RWPE1 (cell line): ENCODE measurements at regions not wholly inside any gene's neighbourhood (a gene's known extent, or its start where the extent isn't known, plus 50 kb on each side); places are given as distances from the start of the nearest gene placed in this dataset.

Experiments used
- CTCF ChIA-PET: fragments of 350-600 bp; sonication (Branson Sonifier 250); formaldehyde crosslinking; extraction: SDS; loops from one replicate; lab custom pipeline; 2021; lab: Yijun Ruan, JAX
- POLR2A ChIA-PET: fragments of 400-600 bp; formaldehyde crosslinking; extraction: SDS; loops from one replicate; lab custom pipeline; 2020; ENCODE audit warnings: antibody characterized with exemption; ENCODE audit not compliant: low non-redundant PET; lab: Yijun Ruan, JAX
- DNase-seq: peaks from one replicate; pipeline ENCODE4 v3.0.0; 2012; ENCODE audit warnings: low spot score
- H3K27ac ChIP-seq: fragments of 450-650 bp; 2 replicates; pipeline ENCODE4 v1.5.1; 2017
- TF ChIP-seq, protein P1 (sequence below): fragments of 450-650 bp; conservative IDR thresholded peaks from 2 replicates; pipeline ENCODE4 v1.5.1; 2017; ENCODE audit warnings: low read depth, mild to moderate bottlenecking

DNA sequence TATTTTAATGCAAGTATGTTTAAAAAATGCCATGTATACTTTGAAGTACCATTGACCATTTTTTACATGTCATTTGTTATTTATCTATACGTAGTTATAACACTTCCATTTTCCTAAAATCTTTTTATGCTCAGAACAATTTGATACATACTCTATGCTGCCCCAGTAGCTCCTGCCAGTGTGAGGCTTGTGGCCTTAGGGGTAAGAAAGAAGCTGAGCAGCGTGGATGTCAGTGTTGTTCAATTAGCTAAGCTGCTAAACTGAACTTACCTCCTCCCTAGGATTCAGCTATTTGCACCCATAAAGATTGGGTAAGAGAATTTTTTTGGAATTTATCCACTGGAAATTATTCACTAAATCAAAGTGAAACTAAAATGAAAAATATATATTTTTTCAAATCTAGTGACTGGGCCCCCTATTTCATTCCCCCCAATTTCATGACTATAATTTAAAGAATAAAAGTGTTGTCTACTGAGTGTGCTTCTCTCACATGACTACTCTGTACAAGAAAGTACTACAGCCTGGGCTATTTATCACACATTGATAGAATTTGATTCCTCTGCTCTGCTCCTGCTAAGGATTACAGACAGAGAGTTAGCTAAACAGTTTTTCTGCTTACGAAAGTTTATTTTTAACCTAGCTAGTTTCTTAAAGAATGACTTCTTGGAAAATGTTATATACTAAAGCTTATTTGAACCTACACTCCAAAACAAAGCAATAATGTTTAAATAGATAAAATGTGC, 1030.3 kb upstream of the ADGRL4 start:
- POLR2A ChIA-PET = no interaction called here
- CTCF ChIA-PET = no interaction called here
- DNase-seq = no peak
- TF ChIP-seq, protein P1, sequence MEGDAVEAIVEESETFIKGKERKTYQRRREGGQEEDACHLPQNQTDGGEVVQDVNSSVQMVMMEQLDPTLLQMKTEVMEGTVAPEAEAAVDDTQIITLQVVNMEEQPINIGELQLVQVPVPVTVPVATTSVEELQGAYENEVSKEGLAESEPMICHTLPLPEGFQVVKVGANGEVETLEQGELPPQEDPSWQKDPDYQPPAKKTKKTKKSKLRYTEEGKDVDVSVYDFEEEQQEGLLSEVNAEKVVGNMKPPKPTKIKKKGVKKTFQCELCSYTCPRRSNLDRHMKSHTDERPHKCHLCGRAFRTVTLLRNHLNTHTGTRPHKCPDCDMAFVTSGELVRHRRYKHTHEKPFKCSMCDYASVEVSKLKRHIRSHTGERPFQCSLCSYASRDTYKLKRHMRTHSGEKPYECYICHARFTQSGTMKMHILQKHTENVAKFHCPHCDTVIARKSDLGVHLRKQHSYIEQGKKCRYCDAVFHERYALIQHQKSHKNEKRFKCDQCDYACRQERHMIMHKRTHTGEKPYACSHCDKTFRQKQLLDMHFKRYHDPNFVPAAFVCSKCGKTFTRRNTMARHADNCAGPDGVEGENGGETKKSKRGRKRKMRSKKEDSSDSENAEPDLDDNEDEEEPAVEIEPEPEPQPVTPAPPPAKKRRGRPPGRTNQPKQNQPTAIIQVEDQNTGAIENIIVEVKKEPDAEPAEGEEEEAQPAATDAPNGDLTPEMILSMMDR = no peak
- no peak overlapping the region for H3K27ac ChIP-seq

DNA sequence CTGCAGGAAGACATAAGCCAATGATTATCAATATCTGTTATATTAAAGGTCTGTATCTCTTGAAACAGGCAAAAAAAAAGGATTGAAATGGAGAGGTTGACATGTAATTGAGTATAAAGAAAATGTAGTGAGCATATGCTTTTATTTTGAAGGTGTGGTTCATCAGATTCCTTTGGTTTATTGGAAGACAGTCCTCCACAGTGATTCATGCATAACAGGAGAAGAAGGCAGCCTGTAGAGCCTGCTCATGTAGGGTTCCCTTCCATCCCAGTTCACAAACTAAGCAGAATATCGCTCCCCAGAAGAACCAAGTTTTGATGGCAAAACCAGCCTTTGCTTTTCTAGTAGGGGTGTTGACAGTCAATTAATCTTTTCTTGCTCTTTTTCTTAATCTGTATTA, 1016.8 kb upstream of the ADGRL4 start:
- DNase-seq = no peak
- ChIA-PET POLR2A (no interaction called here), CTCF (no interaction called here)
- no peak overlapping the region for H3K27ac ChIP-seq
- TF ChIP-seq, protein P1 = no peak

DNA sequence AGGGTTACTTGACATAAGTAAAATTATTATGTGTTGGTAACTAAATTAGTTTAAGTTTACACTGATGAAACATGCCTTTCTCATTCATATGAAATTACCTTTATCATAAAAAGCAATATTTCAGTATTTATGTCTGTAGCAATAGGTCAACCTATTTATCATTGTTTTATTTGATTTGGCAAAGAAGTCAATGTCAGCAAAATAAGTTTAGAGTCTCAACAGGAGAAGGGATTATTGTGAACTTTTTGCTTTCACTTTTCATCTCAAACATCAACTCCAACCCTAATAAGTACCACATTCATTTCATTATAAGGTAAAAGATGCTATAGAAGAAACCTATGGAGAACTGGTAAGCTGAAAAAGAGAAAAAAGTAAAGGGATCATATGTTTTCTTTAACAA, 1015.4 kb upstream of the ADGRL4 start:
- no peak overlapping the region for H3K27ac ChIP-seq
- TF ChIP-seq, protein P1 = no peak
- CTCF ChIA-PET = no interaction called here
- POLR2A ChIA-PET = no interaction called here
- DNase-seq = no peak

DNA sequence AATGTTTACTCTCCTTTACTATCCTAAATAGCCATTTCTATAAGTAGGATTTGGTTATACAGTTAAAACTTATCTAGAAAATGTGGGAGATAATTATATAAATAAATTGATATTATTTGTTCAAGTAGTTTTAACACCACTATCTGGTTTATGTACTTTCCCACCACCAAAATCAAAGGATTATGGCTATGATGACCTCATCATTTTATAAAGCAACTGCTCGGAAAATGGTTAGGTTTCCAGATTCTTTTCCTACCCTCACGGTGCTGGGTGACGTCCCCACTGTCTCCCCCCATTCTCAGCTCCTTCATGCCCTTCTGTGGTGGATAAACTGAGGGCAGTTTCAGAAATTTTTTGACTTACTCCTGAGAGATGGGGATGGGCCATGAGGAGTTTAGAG, 1011.8 kb upstream of the ADGRL4 start:
- CTCF ChIA-PET = no interaction called here

DNA sequence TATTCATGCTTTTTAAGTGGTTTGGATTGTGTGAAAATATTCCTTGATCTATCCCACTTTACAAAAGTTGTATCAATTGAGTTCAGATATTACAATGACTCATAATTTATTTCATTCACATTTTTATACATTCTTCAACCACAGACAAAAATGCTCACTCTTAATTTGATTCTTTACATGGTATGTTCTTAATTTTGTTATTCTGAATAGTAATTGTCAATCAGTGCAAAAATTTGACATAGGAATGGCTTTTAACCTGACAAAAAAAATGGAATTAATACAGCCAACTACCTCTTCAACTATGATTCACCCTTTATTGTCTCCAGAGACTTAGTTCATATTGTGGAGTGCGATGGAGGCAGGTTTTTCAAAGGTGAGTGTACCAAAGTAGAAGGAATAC, 1002.4 kb upstream of the ADGRL4 start:
- TF ChIP-seq, protein P1 = no peak
- no peak for DNase-seq
- CTCF ChIA-PET = no interaction called here
- H3K27ac ChIP-seq = no peak overlapping the region
- POLR2A ChIA-PET = no interaction called here

More for the DNA sequence above, 1011.8 kb upstream of the ADGRL4 start:
- POLR2A ChIA-PET = no interaction called here
- no peak overlapping the region for H3K27ac ChIP-seq
- no peak for DNase-seq
- TF ChIP-seq, protein P1 = no peak

DNA sequence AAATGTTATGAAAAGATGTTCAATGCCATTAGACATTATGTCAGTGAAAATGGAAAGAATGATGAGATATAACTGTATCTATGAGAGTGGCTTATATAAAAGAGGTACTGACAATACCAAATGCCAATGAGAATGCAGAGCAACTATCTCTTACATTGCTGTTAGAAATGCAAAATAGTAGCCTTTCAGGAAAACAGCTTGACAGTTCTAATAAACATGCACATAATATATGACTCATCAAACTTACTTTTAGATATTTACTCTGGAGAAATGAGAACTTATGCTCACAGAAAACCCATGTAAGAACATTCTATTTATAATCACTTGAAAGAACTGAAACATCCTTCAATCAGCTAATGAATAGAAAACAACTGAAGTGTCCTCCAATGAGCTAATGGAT, 996.7 kb upstream of the ADGRL4 start:
- TF ChIP-seq, protein P1 = no peak
- CTCF ChIA-PET = interaction anchor here (0.6 kb wide), 1 partner anchor 74 kb away, joined by 5 read pairs; no protein-coding TSS in a partner anchor

More for the DNA sequence above, 996.7 kb upstream of the ADGRL4 start:
- no peak overlapping the region for H3K27ac ChIP-seq
- POLR2A ChIA-PET = no interaction called here
- DNase-seq = no peak
